GM12873 (cell line): ENCODE measurements at regions not wholly inside any gene's neighbourhood (a gene's known extent, or its start where the extent isn't known, plus 50 kb on each side); places are given as distances from the start of the nearest gene placed in this dataset.

Source experiments
- CTCF ChIP-seq: IDR thresholded peaks from 2 replicates; pipeline ENCODE4 v1.5.1; 2012; ENCODE audit warnings: low read depth, mild to moderate bottlenecking, moderate library complexity, low read length, control low read depth; ENCODE audit not compliant: insufficient read depth; ENCODE audit errors: missing control alignments

GRCh38 chr1:182121787-182122186 lies 60.3 kb upstream of the ZNF648 start:
- TF ChIP-seq CTCF = no peak

- no peak for TF ChIP-seq CTCF
Measured at GRCh38 chr1:182120411-182121258, 59.1 kb upstream of the ZNF648 start.

- TF ChIP-seq CTCF = no peak
Measured at GRCh38 chr1:182119631-182120030, 58.1 kb upstream of the ZNF648 start.

GRCh38 chr1:182118851-182119250 lies 57.3 kb upstream of the ZNF648 start:
- no peak for TF ChIP-seq CTCF

- no peak for TF ChIP-seq CTCF
Measured at GRCh38 chr1:182114627-182115023, 53.1 kb upstream of the ZNF648 start.

- no peak for TF ChIP-seq CTCF
Measured at GRCh38 chr1:182113879-182114626, 52.5 kb upstream of the ZNF648 start.

GRCh38 chr1:182111496-182111895 lies 50.0 kb upstream of the ZNF648 start:
- no peak for TF ChIP-seq CTCF
